Left ventricle myocardium inferior (tissue), 1 donor: ENCODE measurements at regions not wholly inside any gene's neighbourhood (a gene's known extent, or its start where the extent isn't known, plus 50 kb on each side); places are given as distances from the start of the nearest gene placed in this dataset.

Experiments used
- DNase-seq: peaks from one replicate; pipeline ENCODE4 v3.0.0-alpha.2; 2020
- H3K27ac ChIP-seq: fragments of 200-600 bp; replicated peaks from 2 replicates; pipeline ENCODE4 v1.8.0; 2021
- H3K27me3 ChIP-seq: fragments of 200-600 bp; 2 replicates; pipeline ENCODE4 v1.8.0; 2021; ENCODE audit warnings: low read depth
- H3K36me3 ChIP-seq: fragments of 200-600 bp; 2 replicates; pipeline ENCODE4 v1.8.0; 2021
- H3K4me1 ChIP-seq: fragments of 200-600 bp; 2 replicates; pipeline ENCODE4 v1.8.0; 2021
- H3K4me3 ChIP-seq: fragments of 200-600 bp; 2 replicates; pipeline ENCODE4 v1.8.0; 2021; ENCODE audit warnings: mild to moderate bottlenecking, moderate library complexity
- H3K9me3 ChIP-seq: fragments of 200-600 bp; replicated peaks from 2 replicates; pipeline ENCODE4 v1.8.0; 2021
- intact Hi-C: fragments of 100-400 bp; cut with micrococcal nuclease; formaldehyde crosslinking; loops from one replicate; pipeline ENCODE4 v1.11.0; 2022
- TF ChIP-seq, protein P1 (sequence below): fragments of 200-600 bp; IDR thresholded peaks from 2 replicates; pipeline ENCODE4 v1.8.0; 2021; ENCODE audit warnings: antibody characterized with exemption, mild to moderate bottlenecking, borderline replicate concordance
- donor health status: DM: no; HTN: yes; CAD: no; lungs with severe emphysema.

DNA sequence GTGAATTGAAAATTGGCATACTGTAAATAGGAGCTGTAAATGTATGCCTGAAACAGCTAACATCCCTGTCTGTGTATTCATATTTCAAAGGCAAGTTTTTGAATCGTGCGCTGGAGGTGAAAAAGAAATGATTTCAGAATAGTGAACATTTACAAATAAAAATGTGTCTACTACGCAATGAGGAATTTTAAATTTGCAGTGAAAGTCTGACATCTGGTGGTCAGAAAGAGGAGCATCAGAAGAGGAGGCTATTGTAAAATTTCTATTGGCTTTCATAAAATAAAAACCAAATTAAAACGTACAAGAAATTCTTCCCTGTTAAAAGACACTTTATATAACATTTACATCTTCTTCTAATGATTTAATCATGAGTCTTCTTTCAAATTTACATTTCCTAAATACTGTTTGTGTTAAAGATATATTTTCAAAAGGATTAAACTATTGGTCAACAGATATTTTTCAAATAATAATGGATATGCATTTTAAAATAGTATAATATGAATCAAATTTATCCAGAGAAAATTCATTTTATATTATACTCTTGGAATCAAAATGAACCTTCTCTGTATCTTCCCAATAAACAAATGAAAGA lies 113.7 kb upstream of the RRP15 start:
- DNase-seq: no peak
- H3K4me3 ChIP-seq: peak overlapping the region; percentile 13
- H3K36me3 ChIP-seq: no peaks in the 10 kb centered on the region
- no peaks in the 10 kb centered on the region for H3K9me3 ChIP-seq
- TF ChIP-seq, protein P1, sequence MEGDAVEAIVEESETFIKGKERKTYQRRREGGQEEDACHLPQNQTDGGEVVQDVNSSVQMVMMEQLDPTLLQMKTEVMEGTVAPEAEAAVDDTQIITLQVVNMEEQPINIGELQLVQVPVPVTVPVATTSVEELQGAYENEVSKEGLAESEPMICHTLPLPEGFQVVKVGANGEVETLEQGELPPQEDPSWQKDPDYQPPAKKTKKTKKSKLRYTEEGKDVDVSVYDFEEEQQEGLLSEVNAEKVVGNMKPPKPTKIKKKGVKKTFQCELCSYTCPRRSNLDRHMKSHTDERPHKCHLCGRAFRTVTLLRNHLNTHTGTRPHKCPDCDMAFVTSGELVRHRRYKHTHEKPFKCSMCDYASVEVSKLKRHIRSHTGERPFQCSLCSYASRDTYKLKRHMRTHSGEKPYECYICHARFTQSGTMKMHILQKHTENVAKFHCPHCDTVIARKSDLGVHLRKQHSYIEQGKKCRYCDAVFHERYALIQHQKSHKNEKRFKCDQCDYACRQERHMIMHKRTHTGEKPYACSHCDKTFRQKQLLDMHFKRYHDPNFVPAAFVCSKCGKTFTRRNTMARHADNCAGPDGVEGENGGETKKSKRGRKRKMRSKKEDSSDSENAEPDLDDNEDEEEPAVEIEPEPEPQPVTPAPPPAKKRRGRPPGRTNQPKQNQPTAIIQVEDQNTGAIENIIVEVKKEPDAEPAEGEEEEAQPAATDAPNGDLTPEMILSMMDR: peak; percentile 83
- H3K27me3 ChIP-seq: peaks cover 73% of the 10 kb centered on the region
- intact Hi-C loops: no loop called here
- no peaks in the 10 kb centered on the region for H3K4me1 ChIP-seq
- no peak overlapping the region for H3K27ac ChIP-seq

DNA sequence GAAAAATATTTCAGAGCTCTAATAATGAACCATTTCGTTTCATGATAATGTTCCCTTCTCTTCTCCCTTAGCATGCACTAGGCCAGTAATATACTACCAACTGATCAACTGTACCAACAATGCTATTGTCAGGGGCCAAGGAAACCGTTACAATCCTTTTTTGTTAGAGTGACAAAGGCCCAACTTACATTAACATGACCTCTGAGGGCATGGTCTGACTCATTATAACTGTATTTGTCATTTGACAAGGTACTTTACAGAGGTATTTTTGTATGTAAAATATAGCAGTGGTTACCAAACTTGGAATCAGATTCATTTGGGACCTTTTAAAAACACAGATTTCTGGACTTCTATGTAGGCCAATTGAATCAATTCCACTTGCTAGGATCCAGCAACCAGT lies 102.6 kb upstream of the RRP15 start:
- H3K27ac ChIP-seq: no peak overlapping the region
- H3K36me3 ChIP-seq: no peaks in the 10 kb centered on the region
- no peak for DNase-seq
- TF ChIP-seq, protein P1: no peak
- no peak overlapping the region for H3K4me3 ChIP-seq
- intact Hi-C loops: no loop called here
- H3K9me3 ChIP-seq: no peaks in the 10 kb centered on the region
- no peaks in the 10 kb centered on the region for H3K4me1 ChIP-seq
- H3K27me3 ChIP-seq: no peaks in the 10 kb centered on the region

DNA sequence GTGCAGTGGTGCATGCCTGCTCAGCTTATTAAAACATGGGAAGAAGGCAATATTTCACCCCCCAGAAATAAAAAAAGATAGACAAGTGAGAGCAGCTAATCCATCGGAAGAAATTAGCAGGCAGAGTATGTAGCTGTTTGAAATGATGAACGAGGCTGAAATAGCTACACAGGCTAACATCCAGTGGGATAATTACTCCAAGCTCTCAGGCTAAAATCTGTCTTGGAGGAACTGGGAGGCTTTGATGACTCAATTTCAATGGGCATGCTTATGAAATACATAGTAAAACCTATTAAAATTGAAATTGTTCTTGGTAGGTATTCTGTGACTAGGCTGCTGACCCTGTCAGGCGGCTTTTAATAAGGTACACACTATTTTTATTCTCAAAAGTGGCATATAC lies 84.1 kb upstream of the RRP15 start:
- Histone ChIP-seq H3K9me3 (no peaks in the 10 kb centered on the region), H3K36me3 (no peaks in the 10 kb centered on the region), H3K4me3 (no peak overlapping the region), H3K27me3 (peaks cover 10% of the 10 kb centered on the region), H3K27ac (no peak overlapping the region), H3K4me1 (no peaks in the 10 kb centered on the region)
- intact Hi-C loops: no loop called here
- TF ChIP-seq, protein P1: no peak
- no peak for DNase-seq

DNA sequence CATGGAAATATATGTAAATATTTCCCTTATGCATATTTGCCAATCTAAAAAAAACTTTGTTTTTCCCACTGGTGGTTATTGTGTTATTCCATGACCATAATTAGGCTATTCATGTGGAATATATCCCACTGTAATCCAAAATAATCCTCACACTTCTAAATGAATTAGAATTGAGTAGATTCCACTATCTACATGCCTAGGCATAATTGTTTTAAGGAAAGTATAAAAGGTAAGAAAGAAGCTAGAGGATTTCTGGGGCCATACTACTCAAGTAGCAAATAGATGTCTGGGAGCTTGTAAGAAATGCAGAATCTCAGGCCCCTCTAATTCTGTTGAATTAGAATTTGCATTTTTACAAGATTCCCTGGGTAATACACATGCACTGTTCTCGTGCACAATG lies 83.5 kb upstream of the RRP15 start:
- Histone ChIP-seq H3K9me3 (no peaks in the 10 kb centered on the region), H3K4me1 (no peaks in the 10 kb centered on the region), H3K27ac (no peak overlapping the region), H3K27me3 (peaks cover 9% of the 10 kb centered on the region), H3K4me3 (no peak overlapping the region), H3K36me3 (no peaks in the 10 kb centered on the region)
- TF ChIP-seq, protein P1: no peak
- intact Hi-C loops: no loop called here
- no peak for DNase-seq

DNA sequence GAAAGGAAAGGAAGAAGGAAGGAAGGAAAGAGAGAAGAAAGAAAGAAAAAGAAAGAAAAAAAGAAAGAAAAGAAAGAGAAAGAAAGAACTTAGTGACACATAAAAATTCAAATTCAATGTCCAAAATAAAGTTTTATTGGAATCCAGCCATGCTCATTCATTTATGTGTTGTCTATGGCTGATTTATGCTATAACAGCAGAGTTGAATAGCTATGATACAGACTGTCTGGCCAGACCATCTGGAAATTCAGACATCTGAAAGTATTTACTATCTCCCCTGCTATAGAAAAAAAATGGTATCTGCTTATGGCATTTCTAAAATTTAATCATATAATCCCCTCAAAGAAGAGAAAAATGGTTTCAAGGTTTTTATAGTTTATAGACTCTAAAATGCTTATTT lies 79.4 kb upstream of the RRP15 start:
- Histone ChIP-seq H3K4me3 (no peak overlapping the region), H3K9me3 (no peaks in the 10 kb centered on the region), H3K4me1 (no peaks in the 10 kb centered on the region), H3K27ac (no peak overlapping the region), H3K27me3 (peaks cover 14% of the 10 kb centered on the region), H3K36me3 (no peaks in the 10 kb centered on the region)
- TF ChIP-seq, protein P1: no peak
- DNase-seq: no peak
- intact Hi-C loops: no loop called here
